GM23248 (cell line): ENCODE measurements at regions not wholly inside any gene's neighbourhood (a gene's known extent, or its start where the extent isn't known, plus 50 kb on each side); places are given as distances from the start of the nearest gene placed in this dataset.

Experiments
- EZH2 ChIP-seq: fragments of 200-600 bp; sonication (generic); IDR thresholded peaks from 2 replicates; pipeline ENCODE4 v1.6.1; 2018; ENCODE audit warnings: antibody characterized with exemption, mild to moderate bottlenecking; ENCODE audit not compliant: insufficient read depth, poor library complexity, severe bottlenecking
- EZH2phosphoT487 ChIP-seq: fragments of 200-600 bp; sonication (generic); IDR thresholded peaks from 2 replicates; pipeline ENCODE4 v1.6.1; 2018; ENCODE audit warnings: antibody characterized with exemption, moderate library complexity, mild to moderate bottlenecking, low read depth; ENCODE audit not compliant: insufficient read depth

GRCh38 chr7:17661982-17662585 is 278.2 kb downstream of the SNX13 start:
- no peak for TF ChIP-seq EZH2
- no peak for TF ChIP-seq EZH2phosphoT487
